RPMI7951 (cell line): ENCODE measurements at regions not wholly inside any gene's neighbourhood (a gene's known extent, or its start where the extent isn't known, plus 50 kb on each side); places are given as distances from the start of the nearest gene placed in this dataset.

Source experiments
- DNase-seq: peaks from one replicate; pipeline ENCODE4 v3.0.0-alpha.2; 2012; ENCODE audit warnings: low read depth

- DNase-seq = peak; percentile 84
Measured at GRCh38 chr17:77394540-77395295, 253.9 kb downstream of the SEC14L1 start.

- no peak for DNase-seq
Measured at GRCh38 chr17:77395501-77396048, 254.8 kb downstream of the SEC14L1 start.

DNA sequence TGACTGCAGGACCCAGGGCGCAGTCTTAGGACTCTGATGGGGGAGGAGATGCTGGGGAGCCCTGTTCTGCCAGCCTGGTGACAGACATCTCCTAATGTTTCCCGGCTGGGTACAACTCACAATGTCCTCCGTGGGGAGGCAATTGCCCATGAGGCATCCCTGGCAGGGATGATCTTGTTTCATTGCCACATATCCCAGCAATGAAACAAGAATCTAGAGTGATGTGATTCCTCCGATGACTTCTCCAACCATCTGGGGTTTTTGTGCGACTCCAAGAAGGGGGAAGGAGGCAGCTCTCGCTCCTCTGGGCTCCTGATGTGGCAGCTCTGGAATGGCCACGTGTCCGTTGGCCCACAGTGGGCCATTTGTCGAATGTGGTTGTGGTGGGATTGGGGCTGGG, 255.8 kb downstream of the SEC14L1 start:
- DNase-seq = no peak

DNA sequence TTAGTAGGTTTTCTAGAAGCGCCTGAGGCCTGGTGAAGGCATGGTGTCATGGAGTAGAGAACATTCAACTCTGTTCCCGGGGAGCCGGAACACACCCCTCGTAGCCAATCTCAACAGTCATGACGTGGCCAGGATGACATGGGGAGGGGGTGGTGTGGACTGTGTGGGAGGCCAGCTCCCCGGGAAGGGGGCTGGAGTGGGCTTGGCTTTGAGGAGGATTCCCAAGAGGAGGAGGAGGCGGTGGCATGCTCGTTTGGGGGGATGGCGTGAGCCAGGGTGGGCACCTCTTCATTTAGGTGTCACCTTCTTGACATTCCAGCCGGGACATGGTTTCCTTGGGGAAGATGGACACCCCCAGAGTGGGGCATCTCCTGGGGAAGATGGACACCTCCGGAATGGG, 257.5 kb downstream of the SEC14L1 start:
- DNase-seq = no peak

DNA sequence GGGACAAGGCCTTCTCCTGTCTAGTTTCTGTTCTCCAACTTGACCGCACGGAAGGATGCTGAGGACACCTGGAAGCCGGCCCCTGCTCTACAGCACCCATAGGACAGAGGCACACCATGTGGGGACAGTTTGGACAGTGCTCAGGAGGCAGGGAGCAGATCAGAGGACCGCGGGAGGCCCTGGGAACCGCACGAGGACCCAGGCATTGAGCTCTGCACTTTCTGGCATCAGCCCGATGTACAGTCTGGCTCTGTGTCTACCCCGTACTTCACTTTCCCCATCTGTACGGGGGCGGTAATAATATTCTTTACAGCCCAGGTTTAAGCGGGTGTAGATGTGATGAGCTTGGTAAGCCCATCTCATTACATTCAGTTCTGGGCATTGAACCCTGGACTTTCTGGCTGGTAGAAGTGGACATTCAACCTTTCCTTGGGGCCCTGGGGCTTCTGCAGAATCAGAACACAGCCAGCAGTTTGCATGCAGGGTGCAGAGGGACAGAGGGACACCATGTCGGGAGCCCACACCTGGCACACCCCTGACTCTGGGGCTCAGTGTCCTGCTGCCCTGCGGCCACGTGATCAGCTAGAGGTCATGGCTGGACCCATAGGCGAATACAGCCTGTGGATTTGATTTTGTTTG, 258.7 kb downstream of the SEC14L1 start:
- no peak for DNase-seq

- DNase-seq = no peak
Measured at GRCh38 chr17:77400445-77400870, 259.7 kb downstream of the SEC14L1 start.

GRCh38 chr17:77402159-77402731, 261.5 kb downstream of the SEC14L1 start:
- no peak for DNase-seq

GRCh38 chr17:77403854-77404253, 263.1 kb downstream of the SEC14L1 start:
- no peak for DNase-seq

DNA sequence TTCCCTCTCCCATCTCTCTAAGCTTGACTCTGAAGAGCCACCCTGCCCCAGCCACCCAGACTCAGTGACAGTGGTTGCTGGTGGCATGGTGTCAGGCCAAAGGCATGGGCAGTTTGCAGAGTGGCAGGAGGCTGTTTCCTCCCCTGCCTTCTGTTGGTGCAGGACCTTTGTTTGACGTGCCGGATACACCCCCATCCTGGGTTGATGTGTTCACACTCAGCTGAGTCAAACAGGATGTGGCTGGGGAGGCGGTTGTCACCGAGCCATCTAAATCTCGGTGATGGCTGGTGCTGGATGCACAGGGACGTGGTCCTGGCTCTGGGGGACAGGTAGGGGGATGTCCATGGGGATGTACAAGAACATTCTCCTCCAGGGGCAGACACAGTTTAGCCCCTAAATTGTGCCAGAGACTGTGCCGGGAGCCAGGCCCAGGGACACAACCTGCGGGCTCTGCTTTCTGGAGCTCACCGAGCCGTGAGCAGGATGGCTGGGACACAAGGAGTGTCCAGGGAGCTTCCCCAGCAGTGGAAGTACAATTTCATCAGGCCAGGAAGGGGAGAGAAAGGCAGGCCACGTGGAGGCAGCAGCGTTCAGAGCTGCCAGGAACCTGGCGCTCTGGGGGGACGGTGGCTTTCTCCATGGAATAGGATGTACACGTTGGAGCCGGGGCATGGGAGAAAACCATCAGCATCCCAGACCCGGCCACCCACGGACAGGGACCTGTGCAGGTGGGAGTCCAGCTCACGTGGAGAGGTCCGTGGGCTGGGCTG, 264.2 kb downstream of the SEC14L1 start:
- DNase-seq = peak; percentile 83

GRCh38 chr17:77405867-77406732, 265.3 kb downstream of the SEC14L1 start:
- DNase-seq = no peak

- no peak for DNase-seq
Measured at GRCh38 chr17:77407321-77408277, 266.8 kb downstream of the SEC14L1 start.

DNA sequence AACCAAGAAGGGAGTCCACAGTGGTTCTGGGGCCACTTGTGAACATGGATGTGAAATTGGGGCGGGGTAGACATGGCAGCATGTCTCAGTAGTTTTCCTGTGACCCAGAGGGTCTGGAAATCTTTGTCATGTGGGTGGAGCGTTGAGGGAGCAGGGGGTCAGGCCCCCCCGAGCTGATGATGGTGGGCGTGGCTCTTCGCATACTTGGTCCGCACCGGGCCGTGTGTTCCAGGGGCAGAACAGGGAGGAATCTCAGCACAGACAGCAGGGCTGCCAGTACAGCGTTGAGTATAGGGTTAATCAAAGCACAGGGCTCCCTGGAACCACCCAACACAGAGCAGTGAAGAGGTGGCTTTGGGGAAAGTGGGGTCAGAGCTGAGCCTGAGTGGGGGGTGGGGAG, 267.5 kb downstream of the SEC14L1 start:
- DNase-seq = no peak

DNA sequence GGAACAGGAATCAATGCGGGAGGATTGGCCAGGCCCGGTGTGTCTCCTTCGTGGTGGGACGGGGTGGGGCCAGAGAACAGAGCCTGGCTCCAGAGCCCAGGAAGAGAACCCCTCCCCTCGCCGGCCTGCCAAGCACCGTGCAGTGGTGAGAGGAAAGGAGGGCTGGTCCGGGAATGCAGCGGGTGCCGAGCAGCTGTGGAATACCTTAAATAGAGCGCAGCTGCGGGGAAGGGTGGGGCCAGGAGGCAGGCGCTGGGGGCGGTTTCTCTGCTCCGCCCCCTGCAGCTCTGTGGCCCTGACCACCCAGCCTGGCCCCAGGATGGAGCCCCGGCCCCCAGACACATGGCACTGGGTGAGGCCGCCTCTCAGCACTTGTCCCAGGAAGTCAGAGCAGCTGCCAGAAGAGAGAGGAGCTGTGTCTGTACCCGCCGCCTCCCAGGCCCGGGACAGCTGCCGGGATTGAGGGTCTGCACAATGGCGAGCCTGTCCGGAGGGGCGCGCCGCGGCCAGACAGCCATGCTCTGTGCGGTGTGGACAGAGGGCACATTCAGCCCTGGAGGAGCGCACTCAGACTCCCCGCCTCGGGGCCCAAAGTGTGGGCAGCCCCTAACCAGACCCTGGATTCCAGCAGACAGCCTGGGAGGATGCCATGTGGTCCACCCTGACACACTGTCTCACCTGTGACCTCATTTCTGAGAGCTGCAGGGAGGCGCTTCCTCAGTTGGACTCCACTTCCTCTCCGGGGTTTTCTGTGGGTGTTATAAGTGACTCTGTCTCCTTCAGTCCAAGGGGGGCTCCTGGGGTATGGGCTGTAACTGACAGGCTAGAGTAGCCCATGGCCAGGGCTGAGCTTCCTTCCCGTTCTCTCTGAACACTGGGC, 268.8 kb downstream of the SEC14L1 start:
- DNase-seq = peak; percentile 75

DNA sequence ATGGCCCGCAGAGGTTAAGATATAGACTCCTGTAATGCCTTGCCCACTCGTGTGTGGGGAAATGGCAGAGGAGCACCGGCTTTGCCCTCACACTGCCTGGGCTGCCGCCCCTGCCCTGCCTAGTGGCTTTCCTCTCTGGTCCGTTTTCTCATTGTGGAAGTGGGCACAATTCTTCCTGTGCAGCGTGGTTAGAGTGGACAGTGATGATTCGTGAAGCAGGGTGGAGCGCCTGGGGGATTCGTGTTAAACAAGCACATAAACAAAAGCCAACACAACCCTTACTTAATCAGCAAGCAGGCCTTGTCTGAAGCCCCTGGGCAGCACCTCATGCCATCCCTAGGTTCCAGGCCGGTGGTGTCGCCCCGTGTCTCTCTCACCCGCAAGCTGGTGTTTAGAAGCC, 269.7 kb downstream of the SEC14L1 start:
- peak; percentile 39 for DNase-seq

- no peak for DNase-seq
Measured at GRCh38 chr17:77414811-77415400, 274.1 kb downstream of the SEC14L1 start.

GRCh38 chr17:77416105-77416713, 275.4 kb downstream of the SEC14L1 start:
- no peak for DNase-seq

DNA sequence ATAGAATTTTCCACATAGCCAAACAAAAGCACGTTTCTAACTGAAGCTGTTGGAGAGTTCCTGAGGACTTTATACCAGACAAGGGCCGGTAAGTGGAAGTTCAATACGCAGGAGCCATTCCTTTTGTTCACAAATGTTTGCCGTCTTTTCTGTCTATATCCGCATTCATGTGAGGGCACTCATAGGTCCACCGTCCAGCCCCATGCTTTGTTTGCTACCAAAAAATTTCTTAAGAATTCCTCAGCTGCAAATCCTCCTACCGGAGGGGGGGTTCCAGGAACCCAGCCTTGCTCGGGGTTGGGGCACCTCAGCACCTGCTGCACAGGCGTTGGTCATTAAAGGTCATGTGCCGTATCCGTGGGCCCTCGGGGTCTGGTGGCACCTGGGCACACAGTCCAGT, 276.8 kb downstream of the SEC14L1 start:
- DNase-seq = no peak

DNA sequence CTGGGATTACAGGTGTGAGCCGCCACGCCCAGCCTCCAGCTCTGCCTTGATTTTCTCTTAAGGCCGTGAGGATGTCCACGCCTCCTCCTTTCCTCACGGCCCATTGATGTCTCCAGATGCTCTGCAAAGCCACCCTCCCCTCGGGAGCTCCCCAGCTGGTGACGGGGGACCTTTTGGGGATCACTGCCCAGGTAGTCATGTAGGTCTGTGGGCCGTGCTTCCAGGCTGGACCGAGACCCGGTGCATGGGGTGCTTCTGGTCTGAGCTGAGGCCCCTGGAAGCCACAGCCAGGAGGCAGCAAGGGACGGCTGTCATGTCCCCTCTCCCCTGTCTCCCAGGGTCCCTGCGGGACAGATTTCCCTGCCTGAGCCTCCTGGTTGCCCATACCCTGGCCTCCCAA, 277.8 kb downstream of the SEC14L1 start:
- no peak for DNase-seq
